Mammary epithelial cell (primary cell): ENCODE measurements at regions not wholly inside any gene's neighbourhood (a gene's known extent, or its start where the extent isn't known, plus 50 kb on each side); places are given as distances from the start of the nearest gene placed in this dataset.

Experiments used
- EZH2 ChIP-seq: IDR thresholded peaks from 2 replicates; pipeline ENCODE4 v1.6.1; 2012; ENCODE audit warnings: low read length, inconsistent platforms, borderline replicate concordance
- TF ChIP-seq, protein P1 (sequence below), 2 donors: IDR thresholded peaks in 1 of 2; conservative IDR thresholded peaks in 1 of 2; 2 replicates each; pipeline ENCODE4 v1.5.1; 2011 to 2012; ENCODE audit warnings: inconsistent platforms in 2 of 2, low read length in 2 of 2, mild to moderate bottlenecking in 2 of 2, control low read depth in 1 of 2, low read depth in 1 of 2; ENCODE audit not compliant: insufficient read depth in 1 of 2; ENCODE audit errors: extremely low read depth in 1 of 2

DNA sequence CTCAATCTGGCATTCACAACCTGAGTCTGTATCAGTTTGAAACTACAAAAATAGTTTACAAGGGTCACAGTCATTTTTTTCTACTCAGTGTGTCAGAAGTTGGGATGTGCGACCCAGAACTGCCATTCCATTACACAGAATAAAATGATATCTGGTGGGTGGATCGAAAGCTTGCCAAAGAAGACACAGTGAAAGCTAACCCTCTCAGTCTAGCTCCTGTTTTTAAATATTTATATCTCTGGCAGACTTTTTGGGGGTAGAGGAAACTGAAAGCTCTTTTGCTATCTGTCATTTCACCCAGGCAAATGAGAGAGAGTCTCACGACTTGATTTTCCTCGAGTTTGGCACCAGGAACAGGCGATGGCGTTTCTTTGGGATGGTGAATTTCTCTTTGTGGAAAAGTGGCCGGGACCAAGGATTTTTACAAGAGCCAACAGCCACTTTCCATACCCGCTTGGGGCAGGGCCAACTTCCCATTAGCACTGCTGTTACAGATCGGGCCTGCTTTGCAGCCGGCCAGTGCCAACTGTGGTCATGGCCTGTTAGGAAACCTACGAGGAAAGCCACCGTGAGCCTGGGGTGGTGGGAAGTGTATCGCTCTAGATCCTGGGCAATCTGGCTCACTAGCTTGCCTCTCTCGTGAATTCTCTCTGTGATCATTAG lies 185.5 kb upstream of the NFIA start:
- TF ChIP-seq, protein P1, sequence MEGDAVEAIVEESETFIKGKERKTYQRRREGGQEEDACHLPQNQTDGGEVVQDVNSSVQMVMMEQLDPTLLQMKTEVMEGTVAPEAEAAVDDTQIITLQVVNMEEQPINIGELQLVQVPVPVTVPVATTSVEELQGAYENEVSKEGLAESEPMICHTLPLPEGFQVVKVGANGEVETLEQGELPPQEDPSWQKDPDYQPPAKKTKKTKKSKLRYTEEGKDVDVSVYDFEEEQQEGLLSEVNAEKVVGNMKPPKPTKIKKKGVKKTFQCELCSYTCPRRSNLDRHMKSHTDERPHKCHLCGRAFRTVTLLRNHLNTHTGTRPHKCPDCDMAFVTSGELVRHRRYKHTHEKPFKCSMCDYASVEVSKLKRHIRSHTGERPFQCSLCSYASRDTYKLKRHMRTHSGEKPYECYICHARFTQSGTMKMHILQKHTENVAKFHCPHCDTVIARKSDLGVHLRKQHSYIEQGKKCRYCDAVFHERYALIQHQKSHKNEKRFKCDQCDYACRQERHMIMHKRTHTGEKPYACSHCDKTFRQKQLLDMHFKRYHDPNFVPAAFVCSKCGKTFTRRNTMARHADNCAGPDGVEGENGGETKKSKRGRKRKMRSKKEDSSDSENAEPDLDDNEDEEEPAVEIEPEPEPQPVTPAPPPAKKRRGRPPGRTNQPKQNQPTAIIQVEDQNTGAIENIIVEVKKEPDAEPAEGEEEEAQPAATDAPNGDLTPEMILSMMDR (conservative IDR thresholded peaks at IDR 0.05 in 1 of 2, IDR thresholded peaks at IDR 0.05 in 1 of 2; ENCODE audit: extremely low read depth in 1 of 2, insufficient read depth in 1 of 2, low read depth in 1 of 2, low read length in 2 of 2): no peak
- no peak for TF ChIP-seq EZH2
